Calu3 (cell line): ENCODE measurements at regions not wholly inside any gene's neighbourhood (a gene's known extent, or its start where the extent isn't known, plus 50 kb on each side); places are given as distances from the start of the nearest gene placed in this dataset.

Experiments
- BruUV-seq: library from RNA; stranded (reverse); fragments of 400-500 nt; replicated peaks from 2 replicates; lab custom pipeline; 2021; lab: Mats Ljungman, UMichigan
- CTCF ChIA-PET: fragments of 300-600 bp; sonication (Branson Sonifier 250); formaldehyde crosslinking; loops from one replicate; lab custom pipeline; 2022; ENCODE audit warnings: antibody characterized with exemption; lab: Charles Lee
- DNase-seq: peaks from one replicate; pipeline ENCODE4 v3.0.0; 2022
- H3K27ac Mint-ChIP-seq: one replicate; pipeline ENCODE4 v1.8.0; 2022; ENCODE audit warnings: mixed read lengths; ENCODE audit not compliant: unreplicated experiment
- H3K27me3 Mint-ChIP-seq: one replicate; pipeline ENCODE4 v1.8.0; 2022; ENCODE audit warnings: mixed read lengths; ENCODE audit not compliant: unreplicated experiment
- H3K36me3 Mint-ChIP-seq: one replicate; pipeline ENCODE4 v1.8.0; 2022; ENCODE audit warnings: mild to moderate bottlenecking, moderate library complexity, mixed read lengths; ENCODE audit not compliant: insufficient read depth, unreplicated experiment
- H3K4me1 Mint-ChIP-seq: one replicate; pipeline ENCODE4 v1.8.0; 2022; ENCODE audit warnings: mild to moderate bottlenecking, low read depth, mixed read lengths; ENCODE audit not compliant: unreplicated experiment
- H3K4me3 Mint-ChIP-seq: one replicate; pipeline ENCODE4 v1.8.0; 2022; ENCODE audit warnings: mild to moderate bottlenecking, low read depth, moderate library complexity, mixed read lengths; ENCODE audit not compliant: unreplicated experiment
- H3K9me3 Mint-ChIP-seq: one replicate; pipeline ENCODE4 v1.8.0; 2022; ENCODE audit warnings: low read depth, mixed read lengths; ENCODE audit not compliant: unreplicated experiment
- CTCF ChIP-seq: fragments of 200-600 bp; IDR thresholded peaks from one replicate; pipeline ENCODE4 v1.8.0; 2022; ENCODE audit warnings: antibody characterized with exemption; ENCODE audit not compliant: unreplicated experiment
- intact Hi-C: fragments of 100-400 bp; cut with micrococcal nuclease; formaldehyde crosslinking; loops from one replicate; pipeline ENCODE4 v1.10.0; 2022; ENCODE audit not compliant: unreplicated experiment

- CTCF ChIA-PET = no interaction called here
Measured at GRCh38 chr2:236965021-236965840, 120.5 kb upstream of the COPS8 start.

GRCh38 chr2:236965841-236966096, 119.9 kb upstream of the COPS8 start:
- Mint-ChIP-seq H3K36me3 (no peaks in the 10 kb centered on the region), H3K4me1 (peaks cover 28% of the 10 kb centered on the region), H3K27ac (no peak overlapping the region), H3K9me3 (no peaks in the 10 kb centered on the region), H3K4me3 (no peak overlapping the region), H3K27me3 (no peaks in the 10 kb centered on the region)
- CTCF ChIA-PET = no interaction called here
- intact Hi-C loops = no loop called here
- no TSS peak for BruUV-seq
- TF ChIP-seq CTCF = no peak
- no peak for DNase-seq

More at GRCh38 chr2:236965021-236965840, 120.5 kb upstream of the COPS8 start:
- Mint-ChIP-seq H3K4me3 (no peak overlapping the region), H3K27ac (no peak overlapping the region), H3K9me3 (peaks cover under 1% of the 10 kb centered on the region), H3K27me3 (no peaks in the 10 kb centered on the region), H3K36me3 (no peaks in the 10 kb centered on the region), H3K4me1 (peaks cover 28% of the 10 kb centered on the region)
- intact Hi-C loops = no loop called here
- no peak for DNase-seq
- BruUV-seq = no TSS peak
- TF ChIP-seq CTCF = no peak

- intact Hi-C loops = no loop called here
- CTCF ChIA-PET = no interaction called here
- H3K4me1 Mint-ChIP-seq = peaks cover 33% of the 10 kb centered on the region
- no peak for TF ChIP-seq CTCF
- H3K4me3 Mint-ChIP-seq = no peak overlapping the region
- H3K9me3 Mint-ChIP-seq = no peaks in the 10 kb centered on the region
- no peak overlapping the region for H3K27ac Mint-ChIP-seq
- H3K27me3 Mint-ChIP-seq = no peaks in the 10 kb centered on the region
- no peaks in the 10 kb centered on the region for H3K36me3 Mint-ChIP-seq
- no TSS peak for BruUV-seq
- no peak for DNase-seq
Measured at GRCh38 chr2:236967499-236967783, 118.2 kb upstream of the COPS8 start.

- peaks cover 41% of the 10 kb centered on the region for H3K4me1 Mint-ChIP-seq
- CTCF ChIA-PET = no interaction called here
Measured at GRCh38 chr2:236968101-236968879, 117.4 kb upstream of the COPS8 start.

More at GRCh38 chr2:236968101-236968879, 117.4 kb upstream of the COPS8 start:
- no peak for TF ChIP-seq CTCF
- intact Hi-C loops = no loop called here
- BruUV-seq = no TSS peak
- H3K9me3 Mint-ChIP-seq = no peaks in the 10 kb centered on the region
- H3K36me3 Mint-ChIP-seq = no peaks in the 10 kb centered on the region
- DNase-seq = no peak
- no peak overlapping the region for H3K27ac Mint-ChIP-seq
- no peaks in the 10 kb centered on the region for H3K27me3 Mint-ChIP-seq
- H3K4me3 Mint-ChIP-seq = no peak overlapping the region
